ENCODE measurements at regions not wholly inside any gene's neighbourhood (a gene's known extent, or its start where the extent isn't known, plus 50 kb on each side); places are given as distances from the start of the nearest gene placed in this dataset.
A peak's percentile ranks its signal among the peaks of the same experiment; 100 is the strongest.

DNA sequence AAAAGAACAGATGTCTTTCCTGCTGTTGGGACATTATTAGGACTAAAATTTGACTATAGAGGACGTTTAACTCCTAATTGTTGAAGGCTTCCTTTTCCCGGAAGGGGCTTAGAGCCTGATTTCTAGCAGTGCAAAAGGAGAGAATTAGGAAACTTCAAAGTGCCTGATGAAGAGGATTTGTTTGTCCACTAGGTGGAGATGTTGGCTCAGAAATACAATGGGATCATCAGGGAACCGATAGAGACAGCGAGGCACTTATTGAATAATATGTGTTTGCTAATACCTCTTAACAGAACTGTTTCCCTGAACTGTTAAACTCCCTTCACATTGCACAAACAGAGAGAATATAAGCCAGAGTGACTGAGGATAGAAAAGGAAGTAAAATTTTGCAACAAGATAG lies 311.5 kb downstream of the KDM5D start:
- TF ChIP-seq, protein P1, sequence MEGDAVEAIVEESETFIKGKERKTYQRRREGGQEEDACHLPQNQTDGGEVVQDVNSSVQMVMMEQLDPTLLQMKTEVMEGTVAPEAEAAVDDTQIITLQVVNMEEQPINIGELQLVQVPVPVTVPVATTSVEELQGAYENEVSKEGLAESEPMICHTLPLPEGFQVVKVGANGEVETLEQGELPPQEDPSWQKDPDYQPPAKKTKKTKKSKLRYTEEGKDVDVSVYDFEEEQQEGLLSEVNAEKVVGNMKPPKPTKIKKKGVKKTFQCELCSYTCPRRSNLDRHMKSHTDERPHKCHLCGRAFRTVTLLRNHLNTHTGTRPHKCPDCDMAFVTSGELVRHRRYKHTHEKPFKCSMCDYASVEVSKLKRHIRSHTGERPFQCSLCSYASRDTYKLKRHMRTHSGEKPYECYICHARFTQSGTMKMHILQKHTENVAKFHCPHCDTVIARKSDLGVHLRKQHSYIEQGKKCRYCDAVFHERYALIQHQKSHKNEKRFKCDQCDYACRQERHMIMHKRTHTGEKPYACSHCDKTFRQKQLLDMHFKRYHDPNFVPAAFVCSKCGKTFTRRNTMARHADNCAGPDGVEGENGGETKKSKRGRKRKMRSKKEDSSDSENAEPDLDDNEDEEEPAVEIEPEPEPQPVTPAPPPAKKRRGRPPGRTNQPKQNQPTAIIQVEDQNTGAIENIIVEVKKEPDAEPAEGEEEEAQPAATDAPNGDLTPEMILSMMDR (IDR thresholded peaks at IDR 0.05) = peak in 8 of 12 donors; percentile 29 to 62 (median 54)
- no peak for TF ChIP-seq POLR2A (IDR thresholded peaks at IDR 0.05)
